HT1080 (cell line): ENCODE measurements at regions not wholly inside any gene's neighbourhood (a gene's known extent, or its start where the extent isn't known, plus 50 kb on each side); places are given as distances from the start of the nearest gene placed in this dataset.

Experiments
- DNase-seq: peaks from one replicate; pipeline ENCODE4 v3.0.0-alpha.2; 2015; ENCODE audit warnings: low read depth

DNA sequence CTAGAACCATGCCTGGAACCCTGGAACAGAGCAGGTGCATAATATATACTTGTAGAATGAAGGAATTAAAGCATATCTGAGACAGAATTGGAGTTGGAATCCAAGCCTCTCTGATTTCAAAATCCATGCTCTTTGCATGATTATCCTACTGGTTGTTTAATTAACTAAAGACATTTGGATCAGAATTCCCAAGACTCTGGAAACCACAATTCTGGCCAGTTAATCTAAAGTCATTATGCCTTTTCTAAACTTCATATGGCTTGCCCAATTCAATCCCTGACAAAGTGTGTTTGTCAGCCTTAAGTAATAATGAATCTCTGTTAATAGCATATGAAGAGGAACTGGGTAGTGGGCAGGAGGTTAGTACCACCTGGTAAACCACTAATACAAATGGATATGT lies 422.6 kb downstream of the ATP23 start:
- no peak for DNase-seq

DNA sequence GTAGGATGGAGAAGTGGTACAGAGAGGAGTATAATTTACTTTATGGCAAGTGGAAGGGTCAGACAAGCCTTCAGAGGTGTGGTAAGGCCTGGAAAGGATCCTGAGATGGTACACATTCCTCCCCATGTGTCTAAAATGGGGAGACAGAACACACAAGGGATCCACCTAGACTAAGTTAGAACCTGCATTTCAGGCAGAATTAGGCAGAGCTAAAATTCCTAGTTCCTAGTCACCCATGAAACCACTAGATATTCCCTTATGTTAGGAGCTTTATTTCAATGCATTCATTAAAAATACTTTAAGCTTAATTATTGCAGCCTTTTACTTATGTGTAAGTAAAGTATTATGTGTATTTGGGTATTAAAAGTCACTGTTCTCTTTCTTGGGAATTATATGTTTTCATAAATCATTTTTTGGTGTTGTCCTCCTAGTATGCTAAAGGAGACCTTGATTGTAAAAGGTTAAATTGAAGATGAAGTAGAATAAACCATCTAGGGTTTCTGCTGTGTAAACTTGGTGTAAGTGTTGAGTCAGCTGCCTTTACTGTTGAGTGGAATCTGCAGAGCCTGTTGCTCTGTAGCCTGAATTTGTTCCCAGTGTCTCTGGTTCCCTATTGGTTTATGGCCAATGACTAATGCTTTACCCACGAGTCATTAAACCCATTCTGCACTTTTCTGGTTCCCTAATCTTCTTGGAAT lies 423.2 kb downstream of the ATP23 start:
- DNase-seq: peak; percentile 95

DNA sequence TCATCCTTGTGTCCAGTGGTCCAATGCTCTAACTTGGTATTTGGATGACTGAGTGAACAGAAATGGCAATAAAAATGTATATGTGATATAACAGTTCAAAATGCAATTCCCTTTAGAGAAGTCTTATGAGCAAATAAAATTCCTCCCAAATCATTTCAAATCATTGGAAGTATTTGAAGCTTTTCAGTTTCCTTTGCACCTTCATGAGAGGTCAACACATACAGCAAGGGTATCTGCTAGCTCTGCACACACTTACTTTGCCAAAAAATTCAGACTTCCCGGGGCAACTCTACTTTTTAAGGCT lies 423.7 kb downstream of the ATP23 start:
- no peak for DNase-seq

DNA sequence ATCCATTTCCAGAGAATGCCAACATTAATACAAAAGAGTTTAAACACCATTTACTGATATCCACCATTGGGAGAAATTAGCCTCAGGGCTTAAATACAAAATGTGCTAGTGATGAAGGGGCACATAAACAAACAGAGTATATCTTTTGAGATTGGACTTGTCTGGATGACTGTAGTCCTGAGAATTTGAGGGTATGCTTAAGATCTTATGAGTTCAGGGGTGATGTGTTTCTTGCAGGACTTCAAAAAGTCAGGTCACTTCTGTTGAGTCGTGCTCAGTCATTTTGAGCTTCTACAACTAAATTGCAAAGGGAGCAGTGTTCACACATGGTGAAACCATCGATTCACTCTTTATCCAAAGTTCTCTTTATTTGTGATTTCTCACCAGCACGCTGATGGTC lies 425.7 kb downstream of the ATP23 start:
- DNase-seq: no peak

DNA sequence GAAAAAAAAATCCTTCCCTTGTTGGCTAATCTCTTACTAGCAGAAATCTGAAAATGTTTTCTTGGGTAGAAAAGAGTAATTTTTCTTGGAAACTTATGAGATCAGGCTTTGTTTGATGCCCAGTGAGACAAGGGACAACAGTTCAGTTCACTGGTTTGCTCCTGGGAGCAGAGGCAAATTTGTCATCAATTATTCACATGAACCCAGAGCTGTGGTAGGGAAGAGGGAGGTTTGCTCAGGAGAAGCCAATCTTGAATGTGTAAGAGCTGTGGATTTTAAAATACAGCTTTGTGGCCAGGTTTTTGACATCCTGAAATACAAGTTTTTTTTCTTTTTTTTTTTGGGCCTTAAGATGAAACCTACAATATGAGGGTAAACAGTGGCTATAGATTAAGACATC lies 426.6 kb downstream of the ATP23 start:
- DNase-seq: peak; percentile 17

DNA sequence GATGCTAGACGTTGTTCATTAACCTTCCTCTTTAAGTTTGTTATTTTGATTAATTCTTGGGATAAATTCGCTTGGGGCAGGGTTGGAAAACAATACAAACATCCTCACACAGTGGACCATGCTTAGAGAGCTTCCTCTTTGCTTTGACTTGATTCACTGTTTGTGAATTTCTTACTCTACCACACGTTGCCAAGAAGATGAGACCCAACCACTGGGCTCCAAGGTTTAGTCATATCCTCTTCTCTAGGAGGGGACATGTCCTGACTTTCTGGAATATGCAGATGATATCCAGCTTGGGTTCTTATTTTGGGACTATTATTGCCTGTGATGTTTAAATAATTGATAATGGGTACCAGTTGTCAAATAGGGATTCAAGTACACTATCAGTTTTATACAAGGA lies 428.2 kb downstream of the ATP23 start:
- DNase-seq: peak; percentile 63

DNA sequence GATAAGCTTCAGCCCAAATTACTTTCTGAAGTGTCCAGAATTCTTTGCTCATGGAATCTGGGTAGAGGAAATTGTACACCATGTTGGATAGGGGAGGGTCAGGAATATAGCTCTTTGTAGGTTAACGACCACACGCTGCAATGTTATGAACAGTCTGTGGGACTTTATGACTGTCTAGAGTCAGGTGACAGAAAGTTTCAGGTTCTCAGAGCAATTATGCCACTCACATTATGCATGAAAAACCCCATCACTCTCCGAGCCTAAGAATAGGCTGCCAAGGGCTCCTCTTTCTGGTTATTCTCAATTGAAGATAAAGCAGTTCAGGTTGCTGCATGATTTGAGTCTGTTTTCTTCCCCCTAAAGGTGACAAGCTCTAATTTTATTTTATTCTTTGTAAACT lies 430.9 kb downstream of the ATP23 start:
- no peak for DNase-seq

DNA sequence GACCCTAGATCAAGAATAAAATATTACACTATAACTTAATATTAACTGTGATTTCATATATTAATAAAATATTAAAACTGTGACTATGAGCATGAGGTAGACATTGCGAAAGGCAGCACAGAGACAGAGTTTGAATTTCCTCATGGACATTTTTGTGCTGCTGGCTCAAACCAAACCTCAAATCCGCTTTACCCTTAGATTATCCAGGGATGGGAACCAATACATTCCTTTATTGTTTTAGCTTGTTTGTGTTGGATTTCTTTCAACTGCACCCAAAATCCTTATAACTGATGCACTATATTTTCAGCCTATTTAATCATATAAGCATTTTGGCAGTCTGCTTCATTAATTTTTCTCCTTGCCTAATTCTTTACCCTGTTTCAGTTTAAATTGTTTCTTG lies 436.7 kb downstream of the ATP23 start:
- DNase-seq: no peak

DNA sequence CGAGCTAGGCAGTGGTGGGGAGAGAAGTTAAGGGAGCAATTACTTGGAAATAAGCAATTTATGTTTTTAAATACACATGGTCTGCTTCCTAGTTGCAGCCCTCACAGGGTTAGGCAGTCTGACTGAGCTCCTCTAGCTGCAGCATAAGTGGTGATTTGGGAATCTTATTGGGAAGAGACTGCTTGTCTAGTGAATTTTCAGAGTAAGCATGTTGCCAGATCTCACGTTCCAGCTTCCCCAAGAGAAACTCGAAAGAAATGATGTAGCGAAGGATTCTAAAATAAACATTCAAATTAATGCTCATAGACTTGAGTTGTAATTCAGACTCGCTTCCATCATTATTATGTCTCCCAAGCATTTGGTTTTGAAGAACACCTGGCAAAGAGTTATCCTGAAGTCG lies 440.2 kb downstream of the ATP23 start:
- DNase-seq: no peak

DNA sequence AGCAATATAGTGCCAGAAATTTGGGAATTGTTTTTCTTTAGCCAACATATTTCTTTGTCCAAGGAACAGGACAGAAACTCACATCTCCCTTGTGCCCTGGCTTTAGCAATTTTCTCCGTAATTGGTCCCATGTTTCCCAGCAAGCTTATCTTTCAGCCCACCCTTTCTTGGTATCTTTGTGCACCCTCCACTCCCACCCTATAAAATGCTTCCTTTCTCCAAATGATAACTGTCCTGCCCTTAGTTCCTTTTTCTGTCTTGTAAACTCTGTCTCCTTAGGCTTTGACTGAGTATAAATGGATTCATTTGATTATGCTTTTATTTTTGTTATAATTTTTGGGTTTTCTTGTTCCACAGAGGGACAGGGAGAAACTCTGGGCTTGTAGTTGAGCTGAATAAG lies 442.8 kb downstream of the ATP23 start:
- no peak for DNase-seq

DNA sequence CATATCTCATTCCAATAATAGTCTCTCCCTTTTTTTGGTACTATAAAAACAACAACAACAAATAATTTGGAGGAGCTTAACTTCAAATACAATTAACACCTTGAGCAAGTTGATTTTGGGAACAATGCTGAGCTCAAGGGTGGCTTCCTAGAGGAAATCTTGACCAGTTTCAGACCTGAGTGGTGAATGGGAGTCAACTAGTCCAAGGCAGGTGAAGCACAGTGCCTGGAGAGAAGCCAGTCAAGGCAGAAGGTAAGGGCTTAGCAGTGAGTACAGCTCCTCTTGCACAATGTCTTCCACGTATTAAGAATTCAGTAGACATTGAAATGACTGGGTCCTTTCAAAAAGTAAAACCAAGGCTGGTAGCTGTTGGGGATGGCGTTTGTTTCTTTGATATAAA lies 444.8 kb downstream of the ATP23 start:
- DNase-seq: no peak

DNA sequence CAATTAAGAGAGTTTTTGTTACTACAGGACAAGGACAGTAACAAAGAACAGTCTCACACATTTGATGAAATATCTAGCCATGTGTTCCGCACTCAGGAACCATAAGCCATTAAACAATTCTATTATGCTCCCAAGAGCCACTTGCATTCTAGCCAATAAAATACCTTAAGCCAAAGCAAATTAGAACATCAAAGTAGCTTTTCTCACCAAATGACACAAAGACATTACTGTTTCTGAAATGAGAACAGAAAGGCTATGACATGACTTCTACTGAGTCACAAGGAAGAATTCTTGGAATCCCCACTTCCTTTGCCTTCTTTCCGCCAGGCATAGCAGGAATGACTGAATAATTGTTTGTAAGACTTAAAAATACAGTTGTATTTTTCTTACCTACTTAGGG lies 445.8 kb downstream of the ATP23 start:
- peak; percentile 91 for DNase-seq

DNA sequence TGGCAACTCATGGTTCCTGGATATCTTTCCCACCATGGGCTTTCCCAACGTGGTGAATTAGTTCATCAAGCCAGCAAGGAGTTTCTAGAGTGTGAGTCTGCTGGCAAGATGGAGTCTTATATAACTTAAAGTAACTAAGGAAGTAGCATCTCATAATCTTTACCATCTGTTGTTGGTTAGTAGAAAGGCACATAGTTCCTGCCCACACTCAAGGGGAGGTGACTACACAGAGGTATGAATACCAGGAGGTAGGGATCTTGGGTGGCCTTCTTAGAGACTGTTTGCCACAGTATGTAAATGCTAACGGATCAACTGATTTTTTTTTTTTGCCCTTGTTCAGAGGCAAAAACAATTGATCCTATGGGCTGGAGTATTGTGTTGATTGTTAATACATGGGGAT lies 446.9 kb downstream of the ATP23 start:
- DNase-seq: no peak

DNA sequence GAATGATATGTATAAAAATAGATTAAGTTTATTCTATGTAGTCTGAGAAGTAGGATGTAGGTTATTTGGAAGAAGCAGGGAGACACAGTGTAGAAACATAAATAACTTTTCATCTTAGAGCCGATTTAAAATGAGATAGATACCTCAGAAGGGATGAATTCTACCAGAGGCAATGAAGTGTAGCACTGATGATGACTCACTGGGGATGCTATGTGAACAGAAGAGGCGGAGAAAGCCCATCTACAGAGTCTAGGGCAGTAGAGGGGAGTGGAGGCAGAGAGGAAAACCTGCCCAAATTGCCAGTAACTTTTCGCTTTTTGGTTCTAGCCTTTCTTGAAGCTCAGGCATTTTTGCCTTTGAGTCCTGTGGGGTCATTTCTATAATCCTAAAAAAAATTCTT lies 451.8 kb downstream of the ATP23 start:
- peak; percentile 39 for DNase-seq

DNA sequence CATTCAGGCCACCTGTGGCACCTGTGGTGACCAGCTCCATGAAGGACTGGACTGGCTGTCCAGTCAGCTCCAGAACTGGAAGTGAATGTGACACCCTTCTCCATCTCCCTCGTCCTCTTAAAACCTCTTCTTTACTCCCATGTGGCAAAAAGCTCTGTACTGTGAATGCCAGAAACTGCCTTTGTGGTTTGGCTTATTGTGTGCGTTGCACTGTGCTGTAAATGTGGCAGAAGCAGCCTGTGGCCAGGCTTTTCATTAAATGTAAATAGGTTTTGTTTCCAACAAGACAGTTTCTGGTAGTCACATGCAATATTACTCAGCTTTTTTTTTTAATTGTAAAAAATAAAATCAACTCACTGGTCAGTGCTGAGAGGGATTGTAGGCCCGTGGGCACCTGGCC lies 453.7 kb downstream of the ATP23 start:
- no peak for DNase-seq

DNA sequence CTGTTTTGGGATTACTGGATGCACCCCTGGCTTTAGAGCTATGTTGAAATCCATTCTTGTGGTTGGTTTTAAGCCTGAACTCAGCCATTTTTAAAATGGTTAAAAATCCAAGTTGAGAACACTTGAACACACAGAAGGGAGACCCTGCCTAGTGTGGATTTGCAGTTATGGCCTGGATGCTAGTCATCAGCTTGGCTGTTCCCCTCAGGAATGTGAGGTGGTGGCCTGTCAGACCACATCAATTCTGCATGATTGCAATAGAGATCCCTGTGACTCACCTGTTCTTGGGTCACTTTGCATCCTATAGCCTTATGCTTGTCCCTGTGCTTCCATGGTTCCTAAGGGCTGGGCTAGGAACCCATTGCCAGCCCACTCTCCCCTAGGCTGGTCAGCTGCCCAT lies 454.1 kb downstream of the ATP23 start:
- DNase-seq: peak; percentile 80

DNA sequence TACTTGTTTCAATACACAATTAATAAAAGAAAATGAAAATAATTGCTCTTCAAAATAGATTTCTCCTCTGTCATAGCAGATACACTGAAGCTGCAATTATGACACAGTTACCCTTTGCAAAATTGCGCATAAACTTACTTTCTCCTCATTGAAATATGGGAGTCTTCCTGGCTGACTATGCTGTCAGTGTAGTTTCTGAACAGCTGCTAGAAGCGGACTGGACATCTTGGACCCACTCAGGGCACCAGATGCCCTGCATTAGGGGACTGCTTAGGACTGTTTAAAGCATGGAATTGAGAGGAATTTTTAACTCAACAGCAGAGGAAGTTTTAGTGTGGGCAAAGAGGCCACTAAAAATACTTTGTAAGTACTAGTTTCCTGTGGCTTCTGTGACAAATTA lies 454.9 kb downstream of the ATP23 start:
- DNase-seq: no peak

DNA sequence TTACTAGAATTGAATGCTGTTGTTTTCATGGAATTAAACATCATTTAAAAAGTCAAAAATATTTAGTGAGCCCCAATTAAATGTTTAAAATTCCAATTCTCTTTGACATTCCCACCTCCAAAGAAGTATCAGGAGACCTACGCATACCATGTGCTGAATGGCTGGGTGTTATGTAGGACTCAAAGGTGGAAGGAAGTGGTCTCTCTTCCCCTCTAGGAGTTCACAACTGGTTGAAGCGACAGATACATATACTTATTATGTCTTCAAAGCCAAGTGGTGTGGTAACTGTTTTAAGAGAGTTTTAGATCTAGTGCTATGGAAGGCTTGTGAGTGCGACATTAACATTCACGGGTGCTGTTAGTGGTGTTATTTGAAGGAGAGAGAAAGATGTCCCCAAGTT lies 464.0 kb downstream of the ATP23 start:
- no peak for DNase-seq

DNA sequence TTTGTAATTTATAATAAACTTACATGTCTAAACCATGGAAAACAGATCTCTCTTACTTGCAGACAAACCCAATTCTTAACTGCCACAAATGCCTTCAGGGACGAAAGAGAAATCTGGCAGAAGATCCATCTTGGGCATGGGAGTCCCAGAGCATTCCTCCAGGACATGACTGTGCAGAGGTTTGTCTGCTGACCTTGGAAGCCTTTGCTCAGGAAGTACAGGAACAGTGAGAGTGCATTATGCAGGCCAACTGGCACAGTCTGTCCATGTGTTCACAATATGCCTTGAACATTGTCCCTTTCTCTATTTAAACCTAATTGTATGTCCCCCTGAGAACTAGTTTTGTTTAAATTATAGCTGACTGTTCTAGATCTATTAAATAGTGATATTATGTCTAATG lies 467.1 kb downstream of the ATP23 start:
- no peak for DNase-seq

DNA sequence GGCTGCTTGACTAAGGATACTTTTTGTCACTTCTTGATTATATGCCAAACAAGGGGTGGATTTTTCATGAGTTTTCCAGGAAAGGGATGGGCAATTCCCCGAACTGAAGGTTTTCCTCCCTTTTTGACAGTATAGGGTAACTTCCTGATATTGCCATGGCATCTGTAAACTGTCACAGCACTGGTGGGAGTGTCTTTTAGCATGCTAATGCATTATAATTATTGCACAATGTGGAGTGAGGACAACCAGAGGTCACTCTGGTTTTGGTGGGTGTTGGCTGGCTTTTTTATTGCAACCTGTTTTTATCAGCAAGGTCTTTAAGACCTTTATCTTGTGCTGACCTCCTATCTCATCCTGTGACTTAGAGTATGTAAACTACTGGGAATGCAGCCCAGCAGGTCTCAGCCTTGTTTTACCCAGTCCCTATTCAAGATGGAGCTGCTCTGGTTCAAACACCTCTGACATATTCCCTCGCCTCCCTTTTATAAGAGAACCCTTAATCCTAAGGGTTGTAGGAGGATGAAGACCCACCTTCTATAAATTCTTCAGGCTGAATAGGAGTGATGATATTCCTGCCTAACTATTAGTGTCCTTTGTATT lies 471.2 kb downstream of the ATP23 start:
- no peak for DNase-seq

DNA sequence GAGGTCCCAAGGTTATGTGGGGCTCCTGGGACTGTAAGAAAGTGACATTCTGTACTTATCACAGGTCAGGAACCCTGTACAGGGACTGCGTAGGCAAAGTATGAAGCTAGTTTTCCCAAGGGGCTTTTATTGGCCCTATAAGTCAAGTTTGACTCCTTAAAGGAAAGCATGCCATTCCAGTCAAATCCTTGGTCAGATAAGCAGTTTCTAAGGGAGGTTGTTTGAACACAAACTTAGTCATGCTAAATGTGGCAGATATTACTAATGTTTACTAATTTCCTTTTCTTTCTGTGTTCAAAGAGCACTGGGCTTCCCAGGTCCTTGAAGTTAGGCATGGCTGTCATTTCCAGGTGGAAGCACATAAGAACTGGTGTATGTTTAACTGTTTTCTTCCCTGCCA lies 472.4 kb downstream of the ATP23 start:
- peak; percentile 74 for DNase-seq

DNA sequence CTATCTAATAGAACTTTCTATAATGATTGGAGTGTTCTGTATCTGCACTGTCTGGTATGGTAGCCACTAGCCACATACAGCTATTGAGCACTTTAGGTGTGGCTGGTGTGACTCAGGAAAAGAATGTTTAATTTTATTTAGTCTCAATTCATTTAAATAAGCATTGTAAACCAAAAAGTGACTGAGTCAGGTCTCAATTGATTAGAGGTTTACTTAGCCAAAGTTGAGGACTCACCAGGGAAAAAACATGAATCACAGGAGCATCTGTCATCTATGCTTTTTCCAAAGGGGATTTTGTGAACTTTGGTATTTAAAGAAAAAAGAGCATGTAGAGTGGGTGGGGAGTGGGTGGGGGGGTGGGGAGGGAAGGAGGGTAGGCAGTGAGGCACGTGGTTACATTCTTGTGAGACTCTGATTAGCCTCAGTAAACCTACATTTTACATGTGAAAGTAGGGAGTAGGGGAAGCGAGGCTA lies 473.1 kb downstream of the ATP23 start:
- DNase-seq: peak; percentile 65

DNA sequence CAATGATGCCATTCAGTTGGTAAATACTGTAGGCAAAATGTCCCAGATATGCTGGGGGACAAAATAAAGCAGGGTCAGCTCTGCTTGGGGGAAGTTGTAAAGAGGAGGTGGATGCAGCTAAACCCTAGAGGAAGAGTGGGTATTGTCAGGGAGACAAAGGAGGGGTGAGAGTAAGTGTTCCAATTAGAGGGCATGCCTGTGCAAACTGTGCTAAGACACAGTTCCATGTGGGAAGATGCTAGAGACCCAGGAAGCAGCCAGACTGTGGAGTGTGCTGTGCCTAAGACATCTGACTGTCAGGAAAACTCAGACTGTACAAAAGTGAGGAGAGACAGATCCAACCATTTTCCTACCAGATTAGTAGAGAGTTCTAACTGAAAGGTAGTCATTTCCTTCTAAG lies 474.3 kb downstream of the ATP23 start:
- no peak for DNase-seq

DNA sequence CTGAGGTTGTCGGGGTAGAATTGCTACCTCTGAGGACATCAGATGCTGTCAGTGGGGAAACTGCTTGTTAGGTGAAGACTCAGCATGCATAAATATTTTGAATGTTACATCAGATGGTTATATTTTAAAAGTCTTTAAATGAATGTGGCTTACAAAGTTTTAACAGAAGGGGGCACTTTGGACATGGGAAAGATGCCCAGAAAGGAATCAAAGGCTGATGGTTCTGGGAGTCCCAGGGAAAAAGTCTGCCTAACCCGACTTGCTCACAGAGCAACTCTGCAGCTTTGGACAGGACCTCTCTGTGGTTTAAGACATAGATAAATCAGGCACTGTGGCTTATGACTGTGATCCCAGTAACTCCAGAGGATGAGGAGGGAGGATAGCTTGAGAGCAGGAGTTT lies 474.9 kb downstream of the ATP23 start:
- peak; percentile 60 for DNase-seq
